ENCODE measurements at regions not wholly inside any gene's neighbourhood (a gene's known extent, or its start where the extent isn't known, plus 50 kb on each side); places are given as distances from the start of the nearest gene placed in this dataset.

DNA sequence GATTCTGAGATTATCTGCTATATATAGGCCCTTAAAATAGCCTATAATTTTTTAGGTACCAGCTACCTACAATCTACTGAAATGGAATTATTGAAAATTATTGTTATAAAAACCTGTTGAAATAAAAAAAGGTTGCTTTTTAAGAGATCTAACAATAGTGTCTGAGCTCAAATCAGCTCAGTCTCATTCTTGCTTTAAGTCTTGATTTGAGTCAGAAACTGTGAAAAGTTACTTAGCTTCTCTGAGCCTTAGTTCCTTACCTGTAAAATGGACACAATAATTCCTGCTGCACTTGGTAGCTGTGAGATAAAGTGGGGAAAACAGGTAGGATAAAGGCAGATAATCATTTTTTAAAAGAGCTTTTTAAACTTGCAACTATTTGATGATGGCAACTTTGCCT is 118.8 kb upstream of the UBE2E2 start (continued):
- TF ChIP-seq SALL1 (CRISPR knock-in tag; IDR thresholded peaks at IDR 0.05): no peak

DNA sequence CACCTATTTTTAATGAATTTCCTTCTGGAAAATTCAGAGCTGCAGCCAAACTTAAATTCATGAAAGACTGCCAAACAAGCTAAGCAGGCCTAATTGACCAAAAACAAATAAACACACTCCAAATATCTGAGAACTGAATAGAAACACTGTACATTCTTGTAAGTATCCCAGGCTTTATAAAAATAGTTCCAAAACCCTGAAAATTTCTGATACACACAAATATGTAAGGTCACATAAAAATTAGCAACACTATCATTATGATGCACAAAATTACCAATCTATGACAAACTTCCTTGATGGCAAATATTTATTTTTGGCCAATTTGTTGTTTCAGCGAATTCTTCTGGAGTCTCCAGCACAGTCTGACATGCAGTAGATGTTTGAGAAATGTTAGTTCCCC is 117.9 kb upstream of the UBE2E2 start:
- Histone ChIP-seq H3K4me2 (ENCODE audit: low read depth, low read length) (no peak overlapping the region), H3K9ac (ENCODE audit: insufficient read depth, low read depth, low read length) (no peak overlapping the region), H3K4me1 (ENCODE audit: insufficient read depth, low read length) (no peaks in the 10 kb centered on the region), H3K9me3 (ENCODE audit: low read length) (no peaks in the 10 kb centered on the region), H3K36me3 (replicated peaks in 1 of 2; ENCODE audit: control insufficient read depth in 1 of 2, insufficient read depth in 2 of 2, low read length in 2 of 2) (no peaks in the 10 kb centered on the region), H3K79me2 (ENCODE audit: insufficient read depth, low read length) (no peaks in the 10 kb centered on the region), H3K4me3 (replicated peaks in 1 of 3; ENCODE audit: insufficient read depth in 1 of 3, low read depth in 2 of 3, low read length in 3 of 3) (no peak overlapping the region), H3K27me3 (ENCODE audit: control insufficient read depth in 1 of 2, insufficient read depth in 2 of 2, low read length in 2 of 2) (no peaks in the 10 kb centered on the region; a peak in 1 of 5 replicates), H3K27ac (ENCODE audit: extremely low read length, insufficient read depth, low read length) (no peak overlapping the region), H2AFZ (ENCODE audit: low read length) (no peak overlapping the region), H4K20me1 (ENCODE audit: insufficient read depth, low read length) (no peaks in the 10 kb centered on the region)
- no TSS peak for BruUV-seq (replicated peaks)
- DNase-seq (ENCODE audit: low spot score): no peak
- ChIA-PET POLR2A (no interaction called here), CTCF (ENCODE audit: low intra/inter-chr PET ratio, low total read pairs) (no interaction called here)
- in situ Hi-C loops (cut with HindIII; ENCODE audit: extremely low pct_ligation_motif_present, low pct_unique_long_range_greater_than_20kb): no loop called here
- FAIRE-seq: no peak
- intact Hi-C loops (cut with micrococcal nuclease; ENCODE audit: unreplicated experiment): no loop called here
- no peak for ATAC-seq
- 0% methylated on average over 1 of the region's 1 CpG for WGBS (ENCODE audit: low lambda C conversion rate)
- TF ChIP-seq MNT (IDR thresholded peaks at IDR 0.05) (no peak), KAT7 (CRISPR knock-in tag; IDR thresholded peaks at IDR 0.05; ENCODE audit: borderline replicate concordance) (no peak), SMAD9 (CRISPR knock-in tag; IDR thresholded peaks at IDR 0.05) (no peak), ZNF275 (CRISPR knock-in tag; IDR thresholded peaks at IDR 0.05; ENCODE audit: borderline replicate concordance) (no peak), GTF2F1 (IDR thresholded peaks at IDR 0.05; ENCODE audit: low read length) (no peak), KLF16 (CRISPR knock-in tag; IDR thresholded peaks at IDR 0.05) (no peak), ZNF720 (CRISPR knock-in tag; IDR thresholded peaks at IDR 0.05) (no peak), STAG1 (CRISPR knock-in tag; IDR thresholded peaks at IDR 0.05) (no peak), ZNF44 (CRISPR knock-in tag; IDR thresholded peaks at IDR 0.05) (no peak)

All from HepG2 (cell line).